ENCODE measurements at regions not wholly inside any gene's neighbourhood (a gene's known extent, or its start where the extent isn't known, plus 50 kb on each side); places are given as distances from the start of the nearest gene placed in this dataset.
"Not testable (repeated sequence)": the region's sequence is repeated elsewhere in the genome, so short reads cannot be mapped to it uniquely, and the experiment has no call there.

DNA sequence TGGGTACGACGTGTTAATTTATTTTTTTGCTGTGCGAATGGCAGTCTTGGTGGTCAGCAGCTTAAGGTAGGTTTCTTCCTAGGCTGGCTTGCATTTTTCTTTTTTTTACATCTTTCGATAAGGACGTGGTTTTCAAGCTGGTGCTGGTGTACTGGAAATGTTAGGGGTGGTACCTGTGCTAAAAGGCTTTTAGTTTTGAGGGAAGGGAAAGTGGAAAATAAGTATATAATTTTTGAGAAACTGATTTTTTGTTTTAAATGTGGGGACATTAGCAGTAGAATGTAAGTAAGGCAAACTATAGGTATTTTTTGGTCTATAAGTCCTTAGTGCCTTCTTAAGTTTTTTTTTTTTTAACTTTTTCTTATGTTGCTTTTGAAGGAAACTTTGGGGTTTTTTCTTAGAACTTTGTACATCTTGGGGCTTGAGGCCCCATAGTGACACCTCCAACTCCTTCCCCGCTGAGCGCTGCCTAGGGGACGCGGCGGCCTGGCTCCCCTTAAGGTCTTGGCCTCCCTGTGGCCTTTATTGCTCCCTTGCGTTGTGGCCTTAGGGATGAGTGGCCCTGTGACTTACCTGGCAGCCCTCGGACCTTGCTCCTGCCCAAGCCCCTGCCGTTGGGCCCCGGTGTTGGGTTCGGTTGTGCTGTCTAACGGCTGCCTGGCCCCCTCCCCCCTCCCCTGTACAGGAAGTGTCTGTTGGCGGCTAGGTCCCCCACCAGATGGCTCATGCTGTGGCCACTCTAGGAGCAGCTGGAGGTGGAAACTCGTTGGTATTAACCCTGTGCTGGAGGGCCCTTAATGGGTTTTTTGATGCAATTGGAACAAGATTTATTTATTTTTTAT lies 88.0 kb upstream of the RPRML start:
- Mint-ChIP-seq H3K9me3 (ENCODE audit: low read depth) (no peaks in the 10 kb centered on the region), H3K27me3 (no peaks in the 10 kb centered on the region), H3K4me3 (ENCODE audit: low read depth) (peak overlapping the region; percentile 94), H3K4me1 (ENCODE audit: low read depth) (peaks cover 10% of the 10 kb centered on the region), H3K27ac (peak overlapping the region; percentile 96), H3K36me3 (ENCODE audit: insufficient read depth) (peaks cover 1% of the 10 kb centered on the region)
- DNase-seq (ENCODE audit: low spot score, unreplicated experiment), result peak; percentile 51
- TF ChIP-seq CTCF (IDR thresholded peaks at IDR 0.05; ENCODE audit: unreplicated experiment), result peak; percentile 14

- no peaks in the 10 kb centered on the region for H3K9me3 Mint-ChIP-seq (ENCODE audit: low read depth)
- DNase-seq (ENCODE audit: low spot score, unreplicated experiment), result no peak
- peak overlapping the region; percentile 88 for H3K27ac Mint-ChIP-seq
- peaks cover 3% of the 10 kb centered on the region for H3K36me3 Mint-ChIP-seq (ENCODE audit: insufficient read depth)
- no peaks in the 10 kb centered on the region for H3K27me3 Mint-ChIP-seq
- H3K4me3 Mint-ChIP-seq (ENCODE audit: low read depth), result peak overlapping the region; percentile 94
- peaks cover 10% of the 10 kb centered on the region for H3K4me1 Mint-ChIP-seq (ENCODE audit: low read depth)
- TF ChIP-seq CTCF (IDR thresholded peaks at IDR 0.05; ENCODE audit: unreplicated experiment), result no peak
These were observed 87.0 kb upstream of the RPRML start for GRCh38 chr17:47066095-47066494.

- Mint-ChIP-seq H3K36me3 (ENCODE audit: insufficient read depth) (peaks cover 3% of the 10 kb centered on the region), H3K9me3 (ENCODE audit: low read depth) (no peaks in the 10 kb centered on the region), H3K27me3 (no peaks in the 10 kb centered on the region), H3K27ac (no peak overlapping the region), H3K4me3 (ENCODE audit: low read depth) (no peak overlapping the region), H3K4me1 (ENCODE audit: low read depth) (peaks cover 10% of the 10 kb centered on the region)
- no peak for DNase-seq (ENCODE audit: low spot score, unreplicated experiment)
- no peak for TF ChIP-seq CTCF (IDR thresholded peaks at IDR 0.05; ENCODE audit: unreplicated experiment)
These were observed 85.6 kb upstream of the RPRML start for GRCh38 chr17:47064684-47065083.

GRCh38 chr17:47063475-47063874 lies 84.4 kb upstream of the RPRML start:
- H3K4me1 Mint-ChIP-seq (ENCODE audit: low read depth), result peaks cover 10% of the 10 kb centered on the region

DNA sequence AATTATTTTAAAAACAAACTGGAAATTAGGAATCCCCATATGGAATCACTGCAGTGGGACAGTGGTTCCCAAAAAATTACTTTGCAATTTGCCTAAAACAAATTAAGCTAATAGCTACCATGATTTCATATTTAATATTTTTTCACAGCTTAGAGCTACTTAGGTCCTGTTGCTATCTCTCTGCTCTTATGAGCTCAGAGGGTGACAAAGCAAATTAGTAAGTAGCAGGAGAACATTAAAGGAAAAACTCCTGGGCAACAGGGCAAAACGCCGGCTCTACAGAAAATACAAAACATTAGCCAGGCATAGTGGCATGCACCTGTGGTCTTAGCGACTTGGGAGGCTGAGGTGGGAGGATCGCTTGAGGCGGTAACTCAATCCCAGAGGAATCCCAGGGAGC lies 83.8 kb upstream of the RPRML start:
- H3K9me3 Mint-ChIP-seq (ENCODE audit: low read depth); H3K36me3 Mint-ChIP-seq (ENCODE audit: insufficient read depth); H3K27me3 Mint-ChIP-seq; H3K27ac Mint-ChIP-seq; DNase-seq (ENCODE audit: low spot score, unreplicated experiment); H3K4me1 Mint-ChIP-seq (ENCODE audit: low read depth); H3K4me3 Mint-ChIP-seq (ENCODE audit: low read depth): not testable (repeated sequence)

More at GRCh38 chr17:47063475-47063874, 84.4 kb upstream of the RPRML start:
- no peak for TF ChIP-seq CTCF (IDR thresholded peaks at IDR 0.05; ENCODE audit: unreplicated experiment)
- Mint-ChIP-seq H3K36me3 (ENCODE audit: insufficient read depth) (peaks cover 3% of the 10 kb centered on the region), H3K4me3 (ENCODE audit: low read depth) (no peak overlapping the region), H3K27me3 (no peaks in the 10 kb centered on the region), H3K27ac (no peak overlapping the region), H3K9me3 (ENCODE audit: low read depth) (no peaks in the 10 kb centered on the region)
- no peak for DNase-seq (ENCODE audit: low spot score, unreplicated experiment)

DNA sequence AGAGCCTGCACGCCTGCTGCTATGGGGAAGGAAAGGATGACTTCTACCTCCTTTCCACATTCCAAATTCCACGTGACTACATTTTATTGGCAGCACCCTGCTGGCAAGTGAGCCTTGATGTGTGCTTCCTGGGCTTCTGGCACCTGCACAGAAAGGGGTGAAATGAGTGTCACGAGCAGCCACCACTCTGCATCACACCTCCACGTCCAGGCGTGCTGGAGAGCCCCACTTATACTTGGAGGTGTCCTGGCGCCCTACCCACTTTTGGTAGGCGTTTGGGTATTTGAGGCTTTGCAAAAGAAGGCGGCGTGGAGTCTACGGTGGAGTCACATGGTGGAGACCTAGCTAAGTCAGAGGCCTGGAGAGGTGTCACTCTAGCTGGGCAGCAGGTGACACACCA lies 81.0 kb upstream of the RPRML start:
- H3K4me3 Mint-ChIP-seq (ENCODE audit: low read depth); H3K27me3 Mint-ChIP-seq; H3K9me3 Mint-ChIP-seq (ENCODE audit: low read depth); H3K4me1 Mint-ChIP-seq (ENCODE audit: low read depth); H3K27ac Mint-ChIP-seq; DNase-seq (ENCODE audit: low spot score, unreplicated experiment): not testable (repeated sequence)
- H3K36me3 Mint-ChIP-seq (ENCODE audit: insufficient read depth), result peaks cover 15% of the 10 kb centered on the region
